Endothelial cell (in vitro differentiated cells): ENCODE measurements at regions not wholly inside any gene's neighbourhood (a gene's known extent, or its start where the extent isn't known, plus 50 kb on each side); places are given as distances from the start of the nearest gene placed in this dataset.

Source experiments
- DNase-seq: peaks from one replicate; pipeline ENCODE4 v3.0.0; 2021; ENCODE audit warnings: low spot score
- H3K27ac Mint-ChIP-seq: one replicate; pipeline ENCODE4 v1.8.0; 2021; ENCODE audit warnings: mixed read lengths, inconsistent platforms; ENCODE audit not compliant: unreplicated experiment
- H3K27me3 Mint-ChIP-seq: one replicate; pipeline ENCODE4 v1.8.0; 2021; ENCODE audit warnings: mild to moderate bottlenecking, moderate library complexity, mixed read lengths, inconsistent platforms; ENCODE audit not compliant: unreplicated experiment
- H3K36me3 Mint-ChIP-seq: one replicate; pipeline ENCODE4 v1.8.0; 2021; ENCODE audit warnings: mild to moderate bottlenecking, low read depth, mixed read lengths, inconsistent platforms; ENCODE audit not compliant: unreplicated experiment
- H3K4me1 Mint-ChIP-seq: one replicate; pipeline ENCODE4 v1.8.0; 2021; ENCODE audit warnings: mild to moderate bottlenecking, mixed read lengths, inconsistent platforms; ENCODE audit not compliant: unreplicated experiment
- H3K4me3 Mint-ChIP-seq: one replicate; pipeline ENCODE4 v1.8.0; 2021; ENCODE audit warnings: mild to moderate bottlenecking, mixed read lengths, inconsistent platforms; ENCODE audit not compliant: unreplicated experiment
- H3K9me3 Mint-ChIP-seq: one replicate; pipeline ENCODE4 v1.8.0; 2021; ENCODE audit warnings: mixed read lengths, inconsistent platforms; ENCODE audit not compliant: unreplicated experiment
- TF ChIP-seq, protein P1 (sequence below): fragments of 200-600 bp; sonication (generic); IDR thresholded peaks from one replicate; pipeline ENCODE4 v1.5.0; 2021; ENCODE audit warnings: antibody characterized with exemption; ENCODE audit not compliant: unreplicated experiment

DNA sequence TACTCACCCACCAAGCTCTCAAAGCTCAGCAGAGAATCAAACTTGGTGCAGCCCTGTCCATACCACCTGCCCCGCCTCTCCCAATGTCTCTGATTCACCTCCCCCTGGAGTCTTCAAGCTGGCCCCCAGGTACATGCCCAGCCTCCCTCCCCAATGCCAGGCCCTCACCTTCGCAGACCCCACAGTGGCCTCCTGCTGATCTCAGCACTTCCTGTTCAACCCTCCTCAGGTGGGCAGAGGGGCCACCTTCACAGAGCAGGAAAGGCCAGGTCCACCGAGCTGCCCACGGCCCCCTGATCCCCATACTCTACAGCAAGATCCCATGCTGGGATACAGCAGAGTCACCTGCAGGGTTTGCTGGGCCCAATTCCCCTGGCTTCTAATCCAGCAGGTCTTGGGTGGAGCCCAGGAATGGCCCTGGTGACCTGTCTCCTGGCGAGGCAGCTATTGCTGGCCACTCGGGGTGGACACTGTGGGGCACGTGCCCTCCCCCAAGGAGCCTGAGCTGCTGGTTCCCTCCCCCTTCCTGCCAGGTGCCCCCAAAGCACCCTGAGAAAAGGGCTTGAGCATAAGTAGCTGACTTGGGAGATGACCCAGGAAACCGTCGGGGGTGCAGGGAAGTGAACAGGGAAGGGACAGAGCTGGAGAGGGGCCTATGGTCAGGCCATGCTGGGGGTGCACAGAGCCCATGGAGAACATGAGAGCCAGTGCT is 150.7 kb downstream of the BRD1 start:
- Mint-ChIP-seq H3K36me3 (no peaks in the 10 kb centered on the region), H3K4me1 (no peaks in the 10 kb centered on the region), H3K27ac (no peak overlapping the region), H3K4me3 (no peak overlapping the region), H3K27me3 (peaks cover 2% of the 10 kb centered on the region), H3K9me3 (no peaks in the 10 kb centered on the region)
- no peak for DNase-seq
- TF ChIP-seq, protein P1, sequence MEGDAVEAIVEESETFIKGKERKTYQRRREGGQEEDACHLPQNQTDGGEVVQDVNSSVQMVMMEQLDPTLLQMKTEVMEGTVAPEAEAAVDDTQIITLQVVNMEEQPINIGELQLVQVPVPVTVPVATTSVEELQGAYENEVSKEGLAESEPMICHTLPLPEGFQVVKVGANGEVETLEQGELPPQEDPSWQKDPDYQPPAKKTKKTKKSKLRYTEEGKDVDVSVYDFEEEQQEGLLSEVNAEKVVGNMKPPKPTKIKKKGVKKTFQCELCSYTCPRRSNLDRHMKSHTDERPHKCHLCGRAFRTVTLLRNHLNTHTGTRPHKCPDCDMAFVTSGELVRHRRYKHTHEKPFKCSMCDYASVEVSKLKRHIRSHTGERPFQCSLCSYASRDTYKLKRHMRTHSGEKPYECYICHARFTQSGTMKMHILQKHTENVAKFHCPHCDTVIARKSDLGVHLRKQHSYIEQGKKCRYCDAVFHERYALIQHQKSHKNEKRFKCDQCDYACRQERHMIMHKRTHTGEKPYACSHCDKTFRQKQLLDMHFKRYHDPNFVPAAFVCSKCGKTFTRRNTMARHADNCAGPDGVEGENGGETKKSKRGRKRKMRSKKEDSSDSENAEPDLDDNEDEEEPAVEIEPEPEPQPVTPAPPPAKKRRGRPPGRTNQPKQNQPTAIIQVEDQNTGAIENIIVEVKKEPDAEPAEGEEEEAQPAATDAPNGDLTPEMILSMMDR: no peak

DNA sequence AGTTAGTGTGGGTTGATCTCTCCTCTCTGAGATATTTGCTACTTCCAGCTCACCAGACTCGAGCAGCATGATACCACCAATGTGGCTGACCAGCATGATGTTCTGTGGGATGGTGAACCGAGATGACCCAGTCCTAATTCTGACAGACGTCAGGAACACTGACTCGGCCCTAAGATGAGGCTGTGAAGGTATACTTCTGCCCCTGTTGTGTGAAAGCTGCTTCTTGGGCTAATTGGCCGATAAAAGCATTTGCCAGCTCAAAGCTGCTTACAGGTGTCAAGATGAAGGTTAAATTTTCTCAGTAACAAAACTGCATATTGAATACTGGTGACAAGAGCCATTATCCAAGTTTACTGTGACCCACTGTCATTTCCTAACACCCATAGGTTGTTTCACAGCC is 151.4 kb downstream of the BRD1 start:
- DNase-seq: no peak
- Mint-ChIP-seq H3K27me3 (peaks cover 4% of the 10 kb centered on the region), H3K4me3 (no peak overlapping the region), H3K9me3 (no peaks in the 10 kb centered on the region), H3K27ac (no peak overlapping the region), H3K36me3 (no peaks in the 10 kb centered on the region), H3K4me1 (peaks cover 2% of the 10 kb centered on the region)
- TF ChIP-seq, protein P1: no peak

DNA sequence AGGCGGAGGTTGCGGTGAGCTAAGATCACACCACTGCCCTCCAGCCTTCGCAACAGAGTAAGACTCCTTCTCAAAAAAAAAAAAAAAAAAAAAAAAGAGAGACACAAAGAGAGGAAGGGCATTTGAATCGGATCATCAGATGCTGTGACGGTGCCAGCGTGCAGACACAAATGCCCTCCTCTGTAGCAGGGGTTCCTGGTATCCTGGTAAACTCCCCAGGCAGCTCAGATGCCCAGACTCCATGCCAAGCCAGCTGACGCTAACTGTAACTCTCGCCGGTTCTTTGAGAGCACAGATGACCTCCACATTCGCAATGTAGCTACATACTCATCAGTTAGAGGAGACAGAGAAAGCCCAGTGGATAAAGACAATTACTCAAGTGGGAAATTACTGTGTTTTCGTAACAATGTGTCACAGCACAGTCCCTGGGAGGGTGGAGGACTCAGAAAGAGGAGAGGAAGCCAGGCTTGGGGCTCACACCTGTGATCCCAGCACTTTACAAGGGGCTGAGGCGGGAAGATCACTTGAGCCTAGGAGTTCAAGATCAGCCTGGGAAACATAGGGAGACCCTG is 153.1 kb downstream of the BRD1 start:
- TF ChIP-seq, protein P1: no peak
- Mint-ChIP-seq H3K27ac (no peak overlapping the region), H3K4me1 (peaks cover 5% of the 10 kb centered on the region), H3K4me3 (no peak overlapping the region), H3K27me3 (peaks cover 2% of the 10 kb centered on the region), H3K9me3 (no peaks in the 10 kb centered on the region), H3K36me3 (no peaks in the 10 kb centered on the region)
- no peak for DNase-seq

DNA sequence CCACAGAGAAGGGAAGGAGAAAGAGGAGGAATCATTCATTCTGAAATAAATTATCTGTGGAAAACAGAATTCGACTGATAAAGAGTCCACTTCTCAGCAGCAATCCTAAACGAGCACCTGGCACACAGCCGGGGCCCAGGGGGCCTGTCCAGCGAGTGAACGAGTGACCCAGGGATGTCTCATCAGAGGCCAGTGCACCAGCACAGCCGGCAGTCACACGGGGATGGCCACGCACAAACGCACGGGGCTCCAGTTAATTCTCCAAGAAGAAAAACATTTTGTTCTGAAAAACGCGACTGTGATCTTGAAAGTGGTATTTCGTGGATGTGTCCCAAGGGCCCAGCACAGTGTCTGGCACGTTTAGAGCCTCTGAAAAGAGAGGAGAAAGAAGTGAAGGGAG is 154.6 kb downstream of the BRD1 start:
- H3K4me1 Mint-ChIP-seq: peaks cover 5% of the 10 kb centered on the region
- TF ChIP-seq, protein P1: no peak
- no peak overlapping the region for H3K27ac Mint-ChIP-seq
- no peaks in the 10 kb centered on the region for H3K9me3 Mint-ChIP-seq
- no peaks in the 10 kb centered on the region for H3K36me3 Mint-ChIP-seq
- no peak overlapping the region for H3K4me3 Mint-ChIP-seq
- no peak for DNase-seq
- peaks cover 4% of the 10 kb centered on the region for H3K27me3 Mint-ChIP-seq

DNA sequence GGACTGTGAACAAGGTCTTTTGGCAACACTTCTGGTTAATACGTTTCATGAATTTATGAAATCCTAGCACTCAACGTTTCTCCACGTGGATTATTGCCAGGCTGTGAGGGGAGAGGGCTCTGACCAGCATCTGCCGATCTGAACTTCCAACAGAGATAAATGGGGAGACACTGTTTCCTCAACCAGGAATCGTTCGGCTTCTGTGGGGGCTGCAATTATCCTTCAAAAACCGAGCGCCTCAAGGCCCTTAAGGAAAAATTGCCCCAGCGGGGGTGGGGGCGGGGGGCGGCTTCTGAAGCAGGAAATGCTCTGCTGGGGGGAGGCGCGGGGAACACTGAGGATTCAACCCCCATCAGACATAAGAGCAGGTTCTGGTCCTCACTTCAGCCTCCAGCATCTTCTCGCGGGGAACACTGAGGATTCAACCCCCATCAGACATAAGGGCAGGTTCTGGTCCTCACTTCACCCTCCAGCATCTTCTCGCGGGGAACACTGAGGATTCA is 155.6 kb downstream of the BRD1 start:
- TF ChIP-seq, protein P1: no peak
- Mint-ChIP-seq H3K36me3 (no peaks in the 10 kb centered on the region), H3K4me1 (peaks cover 7% of the 10 kb centered on the region), H3K27ac (no peak overlapping the region), H3K27me3 (peaks cover 6% of the 10 kb centered on the region), H3K4me3 (no peak overlapping the region), H3K9me3 (no peaks in the 10 kb centered on the region)
- DNase-seq: no peak
